SU-DHL-6 (cell line): ENCODE measurements at regions not wholly inside any gene's neighbourhood (a gene's known extent, or its start where the extent isn't known, plus 50 kb on each side); places are given as distances from the start of the nearest gene placed in this dataset.

Experiments used
- EZH2phosphoT487 ChIP-seq: fragments of 200-600 bp; sonication (generic), shearing (Covaris generic); conservative IDR thresholded peaks from 2 replicates; pipeline ENCODE4 v1.6.1; 2018; ENCODE audit warnings: mild to moderate bottlenecking, antibody characterized with exemption, low read length, moderate library complexity, mixed read lengths
- TF ChIP-seq, protein P1 (sequence below): fragments of 200-600 bp; sonication (generic); IDR thresholded peaks from one replicate; pipeline ENCODE4 v1.5.1; 2017; ENCODE audit warnings: antibody characterized with exemption, mild to moderate bottlenecking, low read length, moderate library complexity; ENCODE audit not compliant: insufficient read depth, poor library complexity, severe bottlenecking

DNA sequence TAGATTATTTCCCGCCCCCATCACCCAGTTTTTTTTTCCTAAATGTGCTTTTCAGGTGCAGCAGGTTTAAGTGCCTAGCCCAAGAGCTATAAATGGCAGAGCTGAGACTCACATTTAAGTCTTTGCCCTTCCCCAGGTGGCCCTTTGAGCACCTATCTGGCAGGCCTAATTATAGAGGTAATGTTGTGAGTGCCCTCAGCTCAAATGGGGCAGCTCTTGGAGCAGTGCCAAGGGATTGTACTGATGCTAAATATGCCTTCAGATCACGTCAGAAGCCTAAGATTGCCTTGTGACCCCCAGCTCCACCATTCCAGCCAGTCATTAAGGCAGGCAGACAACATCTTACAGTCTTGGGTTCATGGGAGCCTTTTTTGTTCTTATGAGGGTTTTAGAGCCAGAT is 159.5 kb downstream of the RPLP1 start:
- TF ChIP-seq, protein P1, sequence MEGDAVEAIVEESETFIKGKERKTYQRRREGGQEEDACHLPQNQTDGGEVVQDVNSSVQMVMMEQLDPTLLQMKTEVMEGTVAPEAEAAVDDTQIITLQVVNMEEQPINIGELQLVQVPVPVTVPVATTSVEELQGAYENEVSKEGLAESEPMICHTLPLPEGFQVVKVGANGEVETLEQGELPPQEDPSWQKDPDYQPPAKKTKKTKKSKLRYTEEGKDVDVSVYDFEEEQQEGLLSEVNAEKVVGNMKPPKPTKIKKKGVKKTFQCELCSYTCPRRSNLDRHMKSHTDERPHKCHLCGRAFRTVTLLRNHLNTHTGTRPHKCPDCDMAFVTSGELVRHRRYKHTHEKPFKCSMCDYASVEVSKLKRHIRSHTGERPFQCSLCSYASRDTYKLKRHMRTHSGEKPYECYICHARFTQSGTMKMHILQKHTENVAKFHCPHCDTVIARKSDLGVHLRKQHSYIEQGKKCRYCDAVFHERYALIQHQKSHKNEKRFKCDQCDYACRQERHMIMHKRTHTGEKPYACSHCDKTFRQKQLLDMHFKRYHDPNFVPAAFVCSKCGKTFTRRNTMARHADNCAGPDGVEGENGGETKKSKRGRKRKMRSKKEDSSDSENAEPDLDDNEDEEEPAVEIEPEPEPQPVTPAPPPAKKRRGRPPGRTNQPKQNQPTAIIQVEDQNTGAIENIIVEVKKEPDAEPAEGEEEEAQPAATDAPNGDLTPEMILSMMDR, result no peak
- TF ChIP-seq EZH2phosphoT487, result no peak
